ENCODE measurements at regions not wholly inside any gene's neighbourhood (a gene's known extent, or its start where the extent isn't known, plus 50 kb on each side); places are given as distances from the start of the nearest gene placed in this dataset.

GRCh38 chr10:60728056-60728455 lies 50.2 kb upstream of the CDK1 start:
- Mint-ChIP-seq H3K36me3 (ENCODE audit: low read depth) (no peaks in the 10 kb centered on the region), H3K27me3 (ENCODE audit: low read depth, poor library complexity) (peaks cover 40% of the 10 kb centered on the region), H3K9me3 (peaks cover 7% of the 10 kb centered on the region), H3K4me1 (peaks cover 9% of the 10 kb centered on the region), H3K27ac (no peak overlapping the region), H3K4me3 (no peak overlapping the region)
- no peak for DNase-seq
- TF ChIP-seq CTCF (IDR thresholded peaks at IDR 0.05) = no peak

- H3K9me3 Mint-ChIP-seq = peaks cover 7% of the 10 kb centered on the region
- H3K27me3 Mint-ChIP-seq (ENCODE audit: low read depth, poor library complexity) = peaks cover 24% of the 10 kb centered on the region
- H3K27ac Mint-ChIP-seq = no peak overlapping the region
- DNase-seq = no peak
- H3K4me3 Mint-ChIP-seq = no peak overlapping the region
- no peaks in the 10 kb centered on the region for H3K4me1 Mint-ChIP-seq
- no peak for TF ChIP-seq CTCF (IDR thresholded peaks at IDR 0.05)
- H3K36me3 Mint-ChIP-seq (ENCODE audit: low read depth) = no peaks in the 10 kb centered on the region
Observed at GRCh38 chr10:60726257-60726656, 52.0 kb upstream of the CDK1 start.

GRCh38 chr10:60722623-60723022 lies 55.7 kb upstream of the CDK1 start:
- no peak overlapping the region for H3K4me3 Mint-ChIP-seq
- no peak overlapping the region for H3K27ac Mint-ChIP-seq
- H3K9me3 Mint-ChIP-seq = peaks cover 7% of the 10 kb centered on the region
- TF ChIP-seq CTCF (IDR thresholded peaks at IDR 0.05) = no peak
- H3K27me3 Mint-ChIP-seq (ENCODE audit: low read depth, poor library complexity) = peaks cover 5% of the 10 kb centered on the region
- no peak for DNase-seq
- H3K36me3 Mint-ChIP-seq (ENCODE audit: low read depth) = no peaks in the 10 kb centered on the region
- no peaks in the 10 kb centered on the region for H3K4me1 Mint-ChIP-seq

- H3K36me3 Mint-ChIP-seq (ENCODE audit: low read depth) = no peaks in the 10 kb centered on the region
- no peak for TF ChIP-seq CTCF (IDR thresholded peaks at IDR 0.05)
- peaks cover 7% of the 10 kb centered on the region for H3K9me3 Mint-ChIP-seq
- no peak overlapping the region for H3K27ac Mint-ChIP-seq
- DNase-seq = no peak
- H3K4me3 Mint-ChIP-seq = no peak overlapping the region
- no peaks in the 10 kb centered on the region for H3K4me1 Mint-ChIP-seq
- peaks cover 3% of the 10 kb centered on the region for H3K27me3 Mint-ChIP-seq (ENCODE audit: low read depth, poor library complexity)
Observed at GRCh38 chr10:60719721-60720120, 58.6 kb upstream of the CDK1 start.

GRCh38 chr10:60718886-60719285 lies 59.4 kb upstream of the CDK1 start:
- Mint-ChIP-seq H3K9me3 (peaks cover 3% of the 10 kb centered on the region), H3K36me3 (ENCODE audit: low read depth) (no peaks in the 10 kb centered on the region)

More at GRCh38 chr10:60718886-60719285, 59.4 kb upstream of the CDK1 start:
- Mint-ChIP-seq H3K27me3 (ENCODE audit: low read depth, poor library complexity) (peaks cover 3% of the 10 kb centered on the region), H3K27ac (no peak overlapping the region), H3K4me1 (no peaks in the 10 kb centered on the region), H3K4me3 (no peak overlapping the region)
- DNase-seq = no peak
- no peak for TF ChIP-seq CTCF (IDR thresholded peaks at IDR 0.05)

Data from nephron progenitor cell (in vitro differentiated cells).